Liver (tissue), 8 donors: ENCODE measurements at regions not wholly inside any gene's neighbourhood (a gene's known extent, or its start where the extent isn't known, plus 50 kb on each side); places are given as distances from the start of the nearest gene placed in this dataset.

ENCODE experiments used
- DNase-seq: peaks from one replicate; pipeline ENCODE4 v3.0.0-alpha.2; 2017; ENCODE audit warnings: low spot score
- H3K27ac ChIP-seq, 2 donors: one replicate each; pipeline ENCODE4 v1.7.0; 2013; ENCODE audit warnings: inconsistent platforms in 2 of 2, low read length in 2 of 2, control low read depth in 1 of 2, low read depth in 1 of 2, mild to moderate bottlenecking in 1 of 2
- H3K27me3 ChIP-seq, 4 donors: one replicate each; pipeline versions ENCODE4 v1.6.1 to v1.7.0; 2013; ENCODE audit warnings: low read length in 3 of 4, inconsistent platforms in 1 of 4, mild to moderate bottlenecking in 1 of 4, moderate library complexity in 1 of 4; ENCODE audit not compliant: control insufficient read depth in 4 of 4, insufficient read depth in 4 of 4
- H3K36me3 ChIP-seq, 4 donors: one replicate each; pipeline versions ENCODE4 v1.6.1 to v1.7.0; 2013; ENCODE audit warnings: low read length in 3 of 4, mild to moderate bottlenecking in 3 of 4, low read depth in 1 of 4, moderate library complexity in 1 of 4; ENCODE audit not compliant: control insufficient read depth in 4 of 4, insufficient read depth in 3 of 4
- H3K4me1 ChIP-seq, 4 donors: one replicate each; pipeline versions ENCODE4 v1.6.1 to v1.7.0; 2013; ENCODE audit warnings: low read length in 3 of 4, mild to moderate bottlenecking in 3 of 4, moderate library complexity in 1 of 4; ENCODE audit not compliant: control insufficient read depth in 4 of 4, insufficient read depth in 4 of 4
- H3K4me3 ChIP-seq, 3 donors: one replicate each; pipeline versions ENCODE4 v1.6.1 to v1.7.0; 2013; ENCODE audit warnings: low read length in 3 of 3, control low read depth in 1 of 3, low read depth in 1 of 3, mild to moderate bottlenecking in 1 of 3
- H3K9ac ChIP-seq, 2 donors: one replicate each; pipeline ENCODE4 v1.7.0; 2013; ENCODE audit warnings: low read length in 2 of 2, mild to moderate bottlenecking in 2 of 2, moderate library complexity in 2 of 2, control low read depth in 1 of 2, low read depth in 1 of 2
- H3K9me3 ChIP-seq, 4 donors: one replicate each; pipeline versions ENCODE4 v1.6.1 to v1.7.0; 2013; ENCODE audit warnings: low read length in 3 of 4; ENCODE audit not compliant: control insufficient read depth in 4 of 4
- EGR1 ChIP-seq, 2 donors: IDR thresholded peaks; 2 replicates each; pipeline ENCODE4 v1.6.1; 2016 to 2018; ENCODE audit warnings: antibody characterized with exemption in 2 of 2, low read depth in 2 of 2
- FOXA1 ChIP-seq: IDR thresholded peaks from 2 replicates; pipeline ENCODE4 v1.6.1; 2016; ENCODE audit warnings: antibody characterized with exemption
- FOXA2 ChIP-seq: IDR thresholded peaks from 2 replicates; pipeline ENCODE4 v1.6.1; 2016; ENCODE audit warnings: antibody characterized with exemption
- HNF4A ChIP-seq, 2 donors: conservative IDR thresholded peaks; 2 replicates each; pipeline ENCODE4 v1.6.1; 2016; ENCODE audit warnings: antibody characterized with exemption in 2 of 2, mild to moderate bottlenecking in 2 of 2
- HNF4G ChIP-seq: IDR thresholded peaks from 2 replicates; pipeline ENCODE4 v1.6.1; 2016; ENCODE audit warnings: antibody characterized with exemption
- JUND ChIP-seq, 2 donors: IDR thresholded peaks; 2 replicates each; pipeline ENCODE4 v1.6.1; 2016; ENCODE audit warnings: antibody characterized with exemption in 2 of 2
- NR2F2 ChIP-seq: IDR thresholded peaks from 2 replicates; pipeline ENCODE4 v1.6.1; 2016; ENCODE audit warnings: antibody characterized with exemption
- RAD21 ChIP-seq, 2 donors: IDR thresholded peaks; 2 replicates each; pipeline ENCODE4 v1.6.1; 2016; ENCODE audit warnings: antibody characterized with exemption in 2 of 2, mild to moderate bottlenecking in 2 of 2
- RXRA ChIP-seq, 2 donors: IDR thresholded peaks; 2 replicates each; pipeline ENCODE4 v1.6.1; 2017 to 2018; ENCODE audit warnings: antibody characterized with exemption in 2 of 2, mild to moderate bottlenecking in 1 of 2
- SP1 ChIP-seq: IDR thresholded peaks from 2 replicates; pipeline ENCODE4 v1.6.1; 2018; ENCODE audit warnings: antibody characterized with exemption, mild to moderate bottlenecking
- TAF1 ChIP-seq: conservative IDR thresholded peaks from 2 replicates; pipeline ENCODE4 v1.6.1; 2016; ENCODE audit warnings: antibody characterized with exemption, mild to moderate bottlenecking
- YY1 ChIP-seq: IDR thresholded peaks from 2 replicates; pipeline ENCODE4 v1.6.1; 2016; ENCODE audit warnings: antibody characterized with exemption, mild to moderate bottlenecking
- WGBS: extraction: QIAGEN DNeasy Blood & Tissue Kit; methylation state at CpG from one replicate; pipeline ENCODE4 v1.1.7; 2013; 5-methylcytosine and 5-hydroxymethylcytosine counted together
- TF ChIP-seq, protein P1 (sequence below): IDR thresholded peaks from 2 replicates; pipeline ENCODE4 v1.6.1; 2016; ENCODE audit warnings: antibody characterized with exemption
- TF ChIP-seq, protein P2 (sequence below): IDR thresholded peaks from 2 replicates; pipeline ENCODE4 v1.6.1; 2016; ENCODE audit warnings: antibody characterized with exemption
- TF ChIP-seq, protein P3 (sequence below): IDR thresholded peaks from 2 replicates; pipeline ENCODE4 v1.6.1; 2016; ENCODE audit warnings: antibody characterized with exemption
- TF ChIP-seq, protein P4 (sequence below): IDR thresholded peaks from 2 replicates; pipeline ENCODE4 v1.6.1; 2016; ENCODE audit warnings: antibody characterized with exemption, mild to moderate bottlenecking
- TF ChIP-seq, protein P5 (sequence below): fragments of 150-350 bp; IDR thresholded peaks from 2 replicates; pipeline ENCODE4 v1.5.1; 2017; ENCODE audit warnings: improper control_type of control experiment, low read depth, low read length; ENCODE audit not compliant: missing input control
- donor health status: healthy.
- donor health status: healthy.
- donor health status: healthy.
- donor health status: healthy.
- donor health status: healthy.

DNA sequence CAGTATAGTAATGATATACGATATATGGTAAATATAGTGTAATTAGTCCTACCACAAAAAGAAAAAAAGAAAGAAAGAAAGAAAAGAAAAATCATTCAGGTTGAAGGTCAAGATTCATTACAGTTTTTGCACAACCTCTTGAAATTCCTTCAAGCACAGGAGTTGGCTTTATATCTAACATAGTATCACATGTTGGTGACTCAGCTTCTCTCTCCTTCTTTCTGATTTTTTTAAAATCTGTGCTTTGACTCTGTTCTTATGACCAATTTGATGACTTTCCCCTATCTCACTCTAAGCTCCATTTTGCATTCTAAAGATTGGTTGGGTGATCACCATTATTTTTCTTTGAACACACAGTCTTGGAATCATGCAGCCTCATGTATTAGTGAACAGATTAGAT is 148.2 kb upstream of the COL11A1 start:
- TF ChIP-seq SP1: no peak
- TF ChIP-seq FOXA1: no peak
- TF ChIP-seq, protein P1, sequence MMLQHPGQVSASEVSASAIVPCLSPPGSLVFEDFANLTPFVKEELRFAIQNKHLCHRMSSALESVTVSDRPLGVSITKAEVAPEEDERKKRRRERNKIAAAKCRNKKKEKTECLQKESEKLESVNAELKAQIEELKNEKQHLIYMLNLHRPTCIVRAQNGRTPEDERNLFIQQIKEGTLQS: no peak
- TF ChIP-seq RAD21 (IDR thresholded peaks at IDR 0.05): no peak
- TF ChIP-seq YY1: no peak
- no peak for TF ChIP-seq JUND (IDR thresholded peaks at IDR 0.05)
- TF ChIP-seq, protein P2, sequence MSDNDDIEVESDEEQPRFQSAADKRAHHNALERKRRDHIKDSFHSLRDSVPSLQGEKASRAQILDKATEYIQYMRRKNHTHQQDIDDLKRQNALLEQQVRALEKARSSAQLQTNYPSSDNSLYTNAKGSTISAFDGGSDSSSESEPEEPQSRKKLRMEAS: no peak
- TF ChIP-seq RXRA (IDR thresholded peaks at IDR 0.05): no peak
- no peak for TF ChIP-seq HNF4G
- no peak for TF ChIP-seq EGR1 (IDR thresholded peaks at IDR 0.05; ENCODE audit: low read depth in 2 of 2)
- no peak for TF ChIP-seq NR2F2
- TF ChIP-seq HNF4A (conservative IDR thresholded peaks at IDR 0.05): no peak
- TF ChIP-seq, protein P3, sequence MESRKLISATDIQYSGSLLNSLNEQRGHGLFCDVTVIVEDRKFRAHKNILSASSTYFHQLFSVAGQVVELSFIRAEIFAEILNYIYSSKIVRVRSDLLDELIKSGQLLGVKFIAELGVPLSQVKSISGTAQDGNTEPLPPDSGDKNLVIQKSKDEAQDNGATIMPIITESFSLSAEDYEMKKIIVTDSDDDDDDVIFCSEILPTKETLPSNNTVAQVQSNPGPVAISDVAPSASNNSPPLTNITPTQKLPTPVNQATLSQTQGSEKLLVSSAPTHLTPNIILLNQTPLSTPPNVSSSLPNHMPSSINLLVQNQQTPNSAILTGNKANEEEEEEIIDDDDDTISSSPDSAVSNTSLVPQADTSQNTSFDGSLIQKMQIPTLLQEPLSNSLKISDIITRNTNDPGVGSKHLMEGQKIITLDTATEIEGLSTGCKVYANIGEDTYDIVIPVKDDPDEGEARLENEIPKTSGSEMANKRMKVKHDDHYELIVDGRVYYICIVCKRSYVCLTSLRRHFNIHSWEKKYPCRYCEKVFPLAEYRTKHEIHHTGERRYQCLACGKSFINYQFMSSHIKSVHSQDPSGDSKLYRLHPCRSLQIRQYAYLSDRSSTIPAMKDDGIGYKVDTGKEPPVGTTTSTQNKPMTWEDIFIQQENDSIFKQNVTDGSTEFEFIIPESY: no peak
- TF ChIP-seq, protein P4, sequence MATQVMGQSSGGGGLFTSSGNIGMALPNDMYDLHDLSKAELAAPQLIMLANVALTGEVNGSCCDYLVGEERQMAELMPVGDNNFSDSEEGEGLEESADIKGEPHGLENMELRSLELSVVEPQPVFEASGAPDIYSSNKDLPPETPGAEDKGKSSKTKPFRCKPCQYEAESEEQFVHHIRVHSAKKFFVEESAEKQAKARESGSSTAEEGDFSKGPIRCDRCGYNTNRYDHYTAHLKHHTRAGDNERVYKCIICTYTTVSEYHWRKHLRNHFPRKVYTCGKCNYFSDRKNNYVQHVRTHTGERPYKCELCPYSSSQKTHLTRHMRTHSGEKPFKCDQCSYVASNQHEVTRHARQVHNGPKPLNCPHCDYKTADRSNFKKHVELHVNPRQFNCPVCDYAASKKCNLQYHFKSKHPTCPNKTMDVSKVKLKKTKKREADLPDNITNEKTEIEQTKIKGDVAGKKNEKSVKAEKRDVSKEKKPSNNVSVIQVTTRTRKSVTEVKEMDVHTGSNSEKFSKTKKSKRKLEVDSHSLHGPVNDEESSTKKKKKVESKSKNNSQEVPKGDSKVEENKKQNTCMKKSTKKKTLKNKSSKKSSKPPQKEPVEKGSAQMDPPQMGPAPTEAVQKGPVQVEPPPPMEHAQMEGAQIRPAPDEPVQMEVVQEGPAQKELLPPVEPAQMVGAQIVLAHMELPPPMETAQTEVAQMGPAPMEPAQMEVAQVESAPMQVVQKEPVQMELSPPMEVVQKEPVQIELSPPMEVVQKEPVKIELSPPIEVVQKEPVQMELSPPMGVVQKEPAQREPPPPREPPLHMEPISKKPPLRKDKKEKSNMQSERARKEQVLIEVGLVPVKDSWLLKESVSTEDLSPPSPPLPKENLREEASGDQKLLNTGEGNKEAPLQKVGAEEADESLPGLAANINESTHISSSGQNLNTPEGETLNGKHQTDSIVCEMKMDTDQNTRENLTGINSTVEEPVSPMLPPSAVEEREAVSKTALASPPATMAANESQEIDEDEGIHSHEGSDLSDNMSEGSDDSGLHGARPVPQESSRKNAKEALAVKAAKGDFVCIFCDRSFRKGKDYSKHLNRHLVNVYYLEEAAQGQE: no peak
- no peak for TF ChIP-seq TAF1
- TF ChIP-seq, protein P5, sequence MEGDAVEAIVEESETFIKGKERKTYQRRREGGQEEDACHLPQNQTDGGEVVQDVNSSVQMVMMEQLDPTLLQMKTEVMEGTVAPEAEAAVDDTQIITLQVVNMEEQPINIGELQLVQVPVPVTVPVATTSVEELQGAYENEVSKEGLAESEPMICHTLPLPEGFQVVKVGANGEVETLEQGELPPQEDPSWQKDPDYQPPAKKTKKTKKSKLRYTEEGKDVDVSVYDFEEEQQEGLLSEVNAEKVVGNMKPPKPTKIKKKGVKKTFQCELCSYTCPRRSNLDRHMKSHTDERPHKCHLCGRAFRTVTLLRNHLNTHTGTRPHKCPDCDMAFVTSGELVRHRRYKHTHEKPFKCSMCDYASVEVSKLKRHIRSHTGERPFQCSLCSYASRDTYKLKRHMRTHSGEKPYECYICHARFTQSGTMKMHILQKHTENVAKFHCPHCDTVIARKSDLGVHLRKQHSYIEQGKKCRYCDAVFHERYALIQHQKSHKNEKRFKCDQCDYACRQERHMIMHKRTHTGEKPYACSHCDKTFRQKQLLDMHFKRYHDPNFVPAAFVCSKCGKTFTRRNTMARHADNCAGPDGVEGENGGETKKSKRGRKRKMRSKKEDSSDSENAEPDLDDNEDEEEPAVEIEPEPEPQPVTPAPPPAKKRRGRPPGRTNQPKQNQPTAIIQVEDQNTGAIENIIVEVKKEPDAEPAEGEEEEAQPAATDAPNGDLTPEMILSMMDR: no peak
- no peak overlapping the region for H3K4me3 ChIP-seq
- no peak for DNase-seq
- no peak overlapping the region for H3K27ac ChIP-seq
- no peaks in the 10 kb centered on the region for H3K9me3 ChIP-seq
- no peaks in the 10 kb centered on the region for H3K36me3 ChIP-seq
- WGBS: 87% methylated on average over 1 of the region's 1 CpG
- no peak overlapping the region for H3K9ac ChIP-seq
- no peaks in the 10 kb centered on the region for H3K27me3 ChIP-seq
- H3K4me1 ChIP-seq: no peaks in the 10 kb centered on the region

DNA sequence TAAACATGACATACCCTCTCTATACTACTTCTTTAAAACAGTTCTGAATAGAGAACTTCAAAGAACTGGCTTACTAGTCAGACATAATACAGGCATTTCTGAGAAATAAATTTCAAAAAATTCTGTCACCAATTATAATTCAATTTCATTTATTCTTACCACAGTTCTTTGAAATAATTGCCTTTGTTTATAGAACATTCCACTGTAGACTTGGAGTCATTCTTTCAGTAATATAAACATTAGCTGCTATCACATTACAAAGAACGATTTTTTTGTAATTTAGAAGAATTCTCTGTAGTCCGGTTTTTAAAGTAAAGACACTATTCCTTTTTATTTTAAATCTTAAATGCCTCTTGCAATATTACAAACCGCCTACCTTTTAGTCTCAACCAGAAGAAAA is 146.4 kb upstream of the COL11A1 start:
- no peaks in the 10 kb centered on the region for H3K9me3 ChIP-seq
- H3K4me3 ChIP-seq: no peak overlapping the region
- H3K4me1 ChIP-seq: no peaks in the 10 kb centered on the region
- H3K27me3 ChIP-seq: no peaks in the 10 kb centered on the region
- H3K36me3 ChIP-seq: no peaks in the 10 kb centered on the region
- no peak overlapping the region for H3K27ac ChIP-seq
- DNase-seq: no peak
- no peak overlapping the region for H3K9ac ChIP-seq
- WGBS: 53% methylated on average over 3 of the region's 3 CpGs
- TF ChIP-seq, protein P4: no peak
- TF ChIP-seq EGR1 (IDR thresholded peaks at IDR 0.05; ENCODE audit: low read depth in 2 of 2) (no peak), FOXA2 (no peak), TAF1 (no peak), YY1 (no peak), JUND (IDR thresholded peaks at IDR 0.05) (no peak)
- TF ChIP-seq, protein P2: no peak
- TF ChIP-seq, protein P3: no peak
